Ascending aorta (tissue), 2 donors: ENCODE measurements at regions not wholly inside any gene's neighbourhood (a gene's known extent, or its start where the extent isn't known, plus 50 kb on each side); places are given as distances from the start of the nearest gene placed in this dataset.

Experiments used
- DNase-seq, 2 donors: peaks; one replicate each; pipeline ENCODE4 v3.0.0-alpha.2; 2019; ENCODE audit warnings: low spot score in 2 of 2
- H3K27ac ChIP-seq, 2 donors: fragments of 200-600 bp; sonication (generic); one replicate each; pipeline ENCODE4 v1.5.1; 2016 to 2017; ENCODE audit warnings: mild to moderate bottlenecking in 1 of 2
- H3K27me3 ChIP-seq: fragments of 200-600 bp; sonication (generic); one replicate; pipeline ENCODE4 v1.5.1; 2017
- H3K36me3 ChIP-seq, 2 donors: fragments of 200-600 bp; sonication (generic); one replicate each; pipeline ENCODE4 v1.5.1; 2016
- H3K4me1 ChIP-seq, 2 donors: fragments of 200-600 bp; sonication (generic); one replicate each; pipeline ENCODE4 v1.5.1; 2016 to 2017; ENCODE audit warnings: mild to moderate bottlenecking in 1 of 2
- H3K4me3 ChIP-seq, 2 donors: fragments of 200-600 bp; sonication (generic); one replicate each; pipeline ENCODE4 v1.5.1; 2016 to 2017; ENCODE audit warnings: mild to moderate bottlenecking in 1 of 2
- H3K9me3 ChIP-seq, 2 donors: fragments of 200-600 bp; sonication (generic); one replicate each; pipeline ENCODE4 v1.5.1; 2016
- intact Hi-C: fragments of 100-400 bp; cut with DNase I; formaldehyde crosslinking; loops from one replicate; pipeline ENCODE4 v1.15.1; 2023
- TF ChIP-seq, protein P1 (sequence below), 3 experiments: fragments of 200-600 bp in 2 of 3; fragments of 450-650 bp in 1 of 3; sonication (generic) in 2 of 3; IDR thresholded peaks; one replicate each; pipeline ENCODE4 v1.5.1; 2016 to 2019; ENCODE audit warnings: antibody characterized with exemption in 3 of 3, mild to moderate bottlenecking in 1 of 3, moderate library complexity in 1 of 3

DNA sequence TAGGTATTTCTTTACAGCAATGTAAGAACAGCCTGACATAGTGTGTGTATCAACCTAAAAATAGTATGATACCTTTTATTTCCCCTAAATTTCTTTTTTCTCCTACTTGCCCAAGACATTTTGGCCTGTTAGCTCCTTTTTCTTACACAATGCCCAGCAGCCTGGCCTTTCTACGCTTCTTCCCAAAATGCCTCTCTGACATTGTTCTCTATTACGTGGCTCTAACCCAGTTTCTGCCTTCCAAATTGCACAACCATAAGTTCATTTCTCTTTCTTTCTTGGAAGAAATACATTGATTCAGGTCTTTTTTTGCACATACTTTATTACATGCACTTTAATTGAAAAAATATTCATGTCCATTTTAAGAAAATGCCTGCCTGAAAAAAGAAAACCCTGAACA lies 408.2 kb downstream of the PRR16 start:
- Histone ChIP-seq H3K9me3 (no peaks in the 10 kb centered on the region), H3K27me3 (no peaks in the 10 kb centered on the region)
- intact Hi-C loops: no loop called here

DNA sequence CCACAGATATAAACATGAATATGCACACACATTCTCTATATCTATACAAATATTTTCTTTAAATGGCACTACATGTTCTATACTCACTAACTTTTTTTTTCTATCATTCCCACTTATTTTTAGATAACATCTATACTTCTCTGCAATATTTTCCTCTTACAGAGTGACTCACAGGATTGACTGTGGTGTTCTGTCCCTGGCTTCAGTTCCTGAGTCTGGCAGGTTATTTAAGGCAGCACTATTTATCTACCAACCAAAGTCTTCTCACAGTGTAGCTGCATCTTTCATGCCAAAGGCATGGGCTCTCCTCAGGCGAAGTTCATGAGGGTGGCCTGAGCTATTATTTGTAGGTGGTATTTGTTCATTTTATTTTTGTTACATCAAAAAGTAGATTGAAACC lies 409.0 kb downstream of the PRR16 start:
- intact Hi-C loops: no loop called here
- H3K27ac ChIP-seq: no peak overlapping the region
- no peak for DNase-seq
- H3K36me3 ChIP-seq: no peaks in the 10 kb centered on the region
- TF ChIP-seq, protein P1, sequence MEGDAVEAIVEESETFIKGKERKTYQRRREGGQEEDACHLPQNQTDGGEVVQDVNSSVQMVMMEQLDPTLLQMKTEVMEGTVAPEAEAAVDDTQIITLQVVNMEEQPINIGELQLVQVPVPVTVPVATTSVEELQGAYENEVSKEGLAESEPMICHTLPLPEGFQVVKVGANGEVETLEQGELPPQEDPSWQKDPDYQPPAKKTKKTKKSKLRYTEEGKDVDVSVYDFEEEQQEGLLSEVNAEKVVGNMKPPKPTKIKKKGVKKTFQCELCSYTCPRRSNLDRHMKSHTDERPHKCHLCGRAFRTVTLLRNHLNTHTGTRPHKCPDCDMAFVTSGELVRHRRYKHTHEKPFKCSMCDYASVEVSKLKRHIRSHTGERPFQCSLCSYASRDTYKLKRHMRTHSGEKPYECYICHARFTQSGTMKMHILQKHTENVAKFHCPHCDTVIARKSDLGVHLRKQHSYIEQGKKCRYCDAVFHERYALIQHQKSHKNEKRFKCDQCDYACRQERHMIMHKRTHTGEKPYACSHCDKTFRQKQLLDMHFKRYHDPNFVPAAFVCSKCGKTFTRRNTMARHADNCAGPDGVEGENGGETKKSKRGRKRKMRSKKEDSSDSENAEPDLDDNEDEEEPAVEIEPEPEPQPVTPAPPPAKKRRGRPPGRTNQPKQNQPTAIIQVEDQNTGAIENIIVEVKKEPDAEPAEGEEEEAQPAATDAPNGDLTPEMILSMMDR (IDR thresholded peaks at IDR 0.05): no peak
- H3K4me1 ChIP-seq: no peaks in the 10 kb centered on the region
- H3K9me3 ChIP-seq: no peaks in the 10 kb centered on the region
- H3K4me3 ChIP-seq: no peak overlapping the region
- no peaks in the 10 kb centered on the region for H3K27me3 ChIP-seq

More for the DNA sequence above, 408.2 kb downstream of the PRR16 start:
- DNase-seq: no peak
- no peaks in the 10 kb centered on the region for H3K36me3 ChIP-seq
- TF ChIP-seq, protein P1 (IDR thresholded peaks at IDR 0.05): no peak
- no peak overlapping the region for H3K27ac ChIP-seq
- H3K4me3 ChIP-seq: no peak overlapping the region
- no peaks in the 10 kb centered on the region for H3K4me1 ChIP-seq

DNA sequence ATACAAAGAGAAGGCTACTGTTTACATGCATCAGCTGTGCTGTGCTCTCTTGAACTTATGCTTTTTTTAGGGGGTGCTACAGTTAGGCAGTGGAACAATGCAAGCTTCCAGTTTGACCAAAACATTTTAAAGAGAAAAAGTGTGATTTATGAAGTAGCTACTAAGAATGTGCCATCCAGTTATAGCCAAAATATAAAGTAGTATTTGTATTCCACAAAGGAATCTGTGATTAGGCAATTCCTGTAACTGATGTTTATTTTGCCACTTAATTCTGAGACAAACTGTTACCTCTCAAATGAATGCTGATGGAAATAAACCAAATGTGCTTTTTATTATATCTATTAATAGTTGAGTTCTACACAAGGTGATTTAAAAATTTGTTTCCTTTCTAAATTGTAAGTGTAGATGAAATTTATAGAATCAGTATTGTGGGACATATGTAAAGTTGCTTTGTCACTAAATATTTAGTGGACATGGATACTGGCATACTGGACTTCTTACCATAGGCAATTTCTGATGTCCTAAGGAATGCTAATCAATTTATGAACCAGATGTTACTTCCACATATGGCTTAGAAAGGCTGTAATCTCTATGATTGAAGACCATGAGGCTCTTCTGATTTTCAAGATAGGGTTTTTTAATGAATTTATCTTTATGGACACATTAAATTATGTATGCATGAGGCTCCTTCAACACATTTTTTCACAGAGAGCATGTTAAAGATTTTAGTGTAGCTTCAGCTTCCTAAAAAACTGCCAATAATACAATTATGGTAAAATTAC lies 410.2 kb downstream of the PRR16 start:
- H3K9me3 ChIP-seq: no peaks in the 10 kb centered on the region
- H3K4me1 ChIP-seq: no peaks in the 10 kb centered on the region
- no peaks in the 10 kb centered on the region for H3K27me3 ChIP-seq
- no peaks in the 10 kb centered on the region for H3K36me3 ChIP-seq
- H3K27ac ChIP-seq: no peak overlapping the region
- no peak for DNase-seq
- TF ChIP-seq, protein P1 (IDR thresholded peaks at IDR 0.05): no peak
- H3K4me3 ChIP-seq: no peak overlapping the region
- intact Hi-C loops: no loop called here

DNA sequence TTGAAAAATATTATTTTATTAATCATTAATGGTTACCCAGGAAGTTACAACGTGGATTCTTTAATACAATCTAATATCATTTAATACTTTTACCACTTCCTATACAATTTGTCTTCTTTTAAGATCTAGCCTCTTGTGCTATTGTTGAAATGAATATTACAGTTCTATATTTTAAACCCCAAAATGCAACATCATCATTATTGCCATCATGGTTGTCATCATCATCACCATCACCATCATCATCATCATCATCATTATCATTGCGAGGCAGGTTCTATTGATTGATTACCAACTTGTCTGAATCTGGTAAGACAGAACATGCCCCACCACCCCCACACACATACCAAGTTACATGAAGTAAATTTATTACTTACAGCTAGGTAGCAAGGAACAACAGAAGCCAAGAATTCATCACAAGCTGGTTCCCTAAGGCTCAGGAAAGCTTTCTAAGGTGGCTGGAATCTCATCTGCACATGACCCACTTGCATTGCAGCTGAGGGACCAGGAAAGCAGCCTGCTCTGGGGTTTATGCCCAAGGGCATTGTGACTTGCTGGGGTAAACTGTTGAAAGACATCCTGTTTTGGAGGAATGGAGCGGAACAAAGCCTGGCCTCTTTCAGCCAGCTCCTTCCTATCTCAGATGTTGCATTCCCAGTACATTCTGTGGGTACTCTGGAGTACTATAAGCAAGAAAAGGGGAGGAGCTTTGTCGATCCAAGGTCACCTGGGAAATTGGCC lies 418.1 kb downstream of the PRR16 start:
- no peak for DNase-seq
- Histone ChIP-seq H3K4me3 (no peak overlapping the region), H3K36me3 (no peaks in the 10 kb centered on the region), H3K27ac (no peak overlapping the region), H3K27me3 (no peaks in the 10 kb centered on the region), H3K4me1 (no peaks in the 10 kb centered on the region), H3K9me3 (no peaks in the 10 kb centered on the region)
- intact Hi-C loops: no loop called here
- TF ChIP-seq, protein P1 (IDR thresholded peaks at IDR 0.05): no peak

DNA sequence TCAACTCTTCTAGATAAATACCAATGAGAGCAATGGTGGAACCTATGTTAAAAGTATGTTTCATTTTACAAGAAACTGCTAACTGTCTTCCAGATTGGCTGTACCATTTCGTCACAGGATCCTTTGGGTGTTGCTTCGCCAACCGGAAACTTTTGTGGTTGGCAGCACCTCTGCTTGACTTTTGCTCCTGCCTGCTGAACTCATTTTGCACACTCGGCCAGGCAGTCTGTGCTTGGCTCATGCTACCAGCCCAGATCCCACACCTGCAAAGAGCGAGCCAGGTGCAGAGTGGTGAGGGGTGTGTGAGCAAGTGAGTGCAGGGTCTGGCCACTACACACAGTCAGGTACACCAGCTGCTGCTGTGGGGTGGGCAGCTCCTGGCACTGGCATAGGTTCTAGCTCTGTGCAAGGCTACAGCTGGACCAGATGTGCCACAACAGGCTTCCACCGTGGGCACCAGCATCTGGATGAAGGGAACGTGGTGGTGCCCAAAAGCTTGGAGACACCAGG lies 422.3 kb downstream of the PRR16 start:
- H3K4me3 ChIP-seq: no peak overlapping the region
- no peaks in the 10 kb centered on the region for H3K9me3 ChIP-seq
- no peak for DNase-seq
- H3K27me3 ChIP-seq: no peaks in the 10 kb centered on the region
- TF ChIP-seq, protein P1 (IDR thresholded peaks at IDR 0.05): no peak
- H3K4me1 ChIP-seq: no peaks in the 10 kb centered on the region
- intact Hi-C loops: no loop called here
- no peak overlapping the region for H3K27ac ChIP-seq
- no peaks in the 10 kb centered on the region for H3K36me3 ChIP-seq
